Iris pigment epithelial cell (primary cell): ENCODE measurements at regions not wholly inside any gene's neighbourhood (a gene's known extent, or its start where the extent isn't known, plus 50 kb on each side); places are given as distances from the start of the nearest gene placed in this dataset.

ENCODE experiments used
- DNase-seq: peaks from one replicate; pipeline ENCODE4 v3.0.0-alpha.2; 2011; ENCODE audit warnings: low read depth

- DNase-seq: no peak
Observed at GRCh38 chr9:118414676-118415075, 710.5 kb downstream of the TLR4 start.

GRCh38 chr9:118418887-118419565 is 714.8 kb downstream of the TLR4 start:
- peak; percentile 0 for DNase-seq

GRCh38 chr9:118419676-118420075 is 715.5 kb downstream of the TLR4 start:
- DNase-seq: no peak

- no peak for DNase-seq
Observed at GRCh38 chr9:118422508-118422907, 718.3 kb downstream of the TLR4 start.

GRCh38 chr9:118423021-118423420 is 718.8 kb downstream of the TLR4 start:
- DNase-seq: no peak

GRCh38 chr9:118423721-118424120 is 719.5 kb downstream of the TLR4 start:
- DNase-seq: no peak

GRCh38 chr9:118426772-118427171 is 722.6 kb downstream of the TLR4 start:
- DNase-seq: no peak

- DNase-seq: no peak
Observed at GRCh38 chr9:118438810-118439209, 734.6 kb downstream of the TLR4 start.

- no peak for DNase-seq
Observed at GRCh38 chr9:118439441-118439840, 735.2 kb downstream of the TLR4 start.

- no peak for DNase-seq
Observed at GRCh38 chr9:118444403-118444802, 740.2 kb downstream of the TLR4 start.

GRCh38 chr9:118446943-118447639 is 742.9 kb downstream of the TLR4 start:
- no peak for DNase-seq

- DNase-seq: no peak
Observed at GRCh38 chr9:118449554-118449953, 745.4 kb downstream of the TLR4 start.

GRCh38 chr9:118455259-118455658 is 751.1 kb downstream of the TLR4 start:
- DNase-seq: no peak

GRCh38 chr9:118455788-118456187 is 751.6 kb downstream of the TLR4 start:
- no peak for DNase-seq

GRCh38 chr9:118457171-118458000 is 753.2 kb downstream of the TLR4 start:
- no peak for DNase-seq

GRCh38 chr9:118459913-118460312 is 755.7 kb downstream of the TLR4 start:
- DNase-seq: no peak

GRCh38 chr9:118463419-118463818 is 759.2 kb downstream of the TLR4 start:
- DNase-seq: no peak

GRCh38 chr9:118473521-118473920 is 769.3 kb downstream of the TLR4 start:
- DNase-seq: no peak

GRCh38 chr9:118478752-118479151 is 774.5 kb downstream of the TLR4 start:
- no peak for DNase-seq

GRCh38 chr9:118482306-118482705 is 778.1 kb downstream of the TLR4 start:
- DNase-seq: no peak

- DNase-seq: no peak
Observed at GRCh38 chr9:118483677-118484076, 779.5 kb downstream of the TLR4 start.

- DNase-seq: no peak
Observed at GRCh38 chr9:118503236-118503635, 799.0 kb downstream of the TLR4 start.

GRCh38 chr9:118510711-118511110 is 806.5 kb downstream of the TLR4 start:
- DNase-seq: no peak
